HFF-Myc (cell line): ENCODE measurements at regions not wholly inside any gene's neighbourhood (a gene's known extent, or its start where the extent isn't known, plus 50 kb on each side); places are given as distances from the start of the nearest gene placed in this dataset.

Source experiments
- DNase-seq: peaks from one replicate; pipeline ENCODE4 v3.0.0-alpha.2; 2011; ENCODE audit warnings: low read depth; ENCODE audit errors: extremely low read depth
- H3K4me3 ChIP-seq: replicated peaks from 2 replicates; pipeline ENCODE4 v1.5.1; 2011; ENCODE audit warnings: low read depth, mild to moderate bottlenecking, control low read depth, low read length
- TF ChIP-seq, protein P1 (sequence below): IDR thresholded peaks from 2 replicates; pipeline ENCODE4 v1.5.1; 2012; ENCODE audit warnings: mild to moderate bottlenecking, low read depth, low read length, control low read depth; ENCODE audit errors: missing control alignments

DNA sequence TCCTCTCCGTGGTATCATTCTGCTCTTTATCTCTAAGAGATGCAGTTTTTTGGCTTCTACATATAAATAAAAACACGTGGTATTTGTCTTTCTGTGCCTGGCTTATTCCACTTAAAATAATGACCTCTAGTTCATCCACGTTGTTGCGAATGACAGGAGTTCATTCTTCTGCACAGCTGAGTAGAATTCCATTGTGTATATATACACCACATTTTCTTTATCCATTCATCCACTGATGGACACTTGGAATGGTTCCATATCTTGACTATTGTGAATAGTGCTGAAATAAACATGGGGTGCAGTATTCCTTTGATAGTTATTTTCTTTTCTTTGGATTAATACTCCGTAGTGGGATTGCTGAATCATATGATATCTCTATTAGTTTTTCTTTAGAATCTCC lies 262.3 kb downstream of the SOX11 start:
- TF ChIP-seq, protein P1, sequence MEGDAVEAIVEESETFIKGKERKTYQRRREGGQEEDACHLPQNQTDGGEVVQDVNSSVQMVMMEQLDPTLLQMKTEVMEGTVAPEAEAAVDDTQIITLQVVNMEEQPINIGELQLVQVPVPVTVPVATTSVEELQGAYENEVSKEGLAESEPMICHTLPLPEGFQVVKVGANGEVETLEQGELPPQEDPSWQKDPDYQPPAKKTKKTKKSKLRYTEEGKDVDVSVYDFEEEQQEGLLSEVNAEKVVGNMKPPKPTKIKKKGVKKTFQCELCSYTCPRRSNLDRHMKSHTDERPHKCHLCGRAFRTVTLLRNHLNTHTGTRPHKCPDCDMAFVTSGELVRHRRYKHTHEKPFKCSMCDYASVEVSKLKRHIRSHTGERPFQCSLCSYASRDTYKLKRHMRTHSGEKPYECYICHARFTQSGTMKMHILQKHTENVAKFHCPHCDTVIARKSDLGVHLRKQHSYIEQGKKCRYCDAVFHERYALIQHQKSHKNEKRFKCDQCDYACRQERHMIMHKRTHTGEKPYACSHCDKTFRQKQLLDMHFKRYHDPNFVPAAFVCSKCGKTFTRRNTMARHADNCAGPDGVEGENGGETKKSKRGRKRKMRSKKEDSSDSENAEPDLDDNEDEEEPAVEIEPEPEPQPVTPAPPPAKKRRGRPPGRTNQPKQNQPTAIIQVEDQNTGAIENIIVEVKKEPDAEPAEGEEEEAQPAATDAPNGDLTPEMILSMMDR: no peak
- no peak for DNase-seq

DNA sequence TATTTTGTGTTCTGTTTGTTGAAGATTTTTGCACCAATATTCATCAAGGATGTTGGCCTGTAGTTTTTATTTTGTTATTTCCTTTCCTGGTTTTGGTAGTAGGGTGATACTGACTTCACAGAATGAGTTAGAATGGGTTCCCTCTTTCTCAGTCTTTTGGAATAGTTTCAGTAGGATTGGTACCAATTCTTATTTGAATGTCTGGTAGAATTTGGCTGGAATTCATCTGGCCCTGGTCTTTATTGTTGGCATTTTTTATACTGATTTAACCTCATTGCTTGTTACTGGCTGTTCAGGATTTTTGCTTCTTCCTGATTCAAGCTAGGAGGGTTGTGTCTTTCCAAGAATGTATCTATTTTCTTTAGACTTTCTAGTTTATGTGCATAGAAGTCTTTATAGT lies 263.7 kb downstream of the SOX11 start:
- no peak overlapping the region for H3K4me3 ChIP-seq
- DNase-seq: no peak
- TF ChIP-seq, protein P1: no peak

More for the DNA sequence above, 262.3 kb downstream of the SOX11 start:
- H3K4me3 ChIP-seq: no peak overlapping the region

DNA sequence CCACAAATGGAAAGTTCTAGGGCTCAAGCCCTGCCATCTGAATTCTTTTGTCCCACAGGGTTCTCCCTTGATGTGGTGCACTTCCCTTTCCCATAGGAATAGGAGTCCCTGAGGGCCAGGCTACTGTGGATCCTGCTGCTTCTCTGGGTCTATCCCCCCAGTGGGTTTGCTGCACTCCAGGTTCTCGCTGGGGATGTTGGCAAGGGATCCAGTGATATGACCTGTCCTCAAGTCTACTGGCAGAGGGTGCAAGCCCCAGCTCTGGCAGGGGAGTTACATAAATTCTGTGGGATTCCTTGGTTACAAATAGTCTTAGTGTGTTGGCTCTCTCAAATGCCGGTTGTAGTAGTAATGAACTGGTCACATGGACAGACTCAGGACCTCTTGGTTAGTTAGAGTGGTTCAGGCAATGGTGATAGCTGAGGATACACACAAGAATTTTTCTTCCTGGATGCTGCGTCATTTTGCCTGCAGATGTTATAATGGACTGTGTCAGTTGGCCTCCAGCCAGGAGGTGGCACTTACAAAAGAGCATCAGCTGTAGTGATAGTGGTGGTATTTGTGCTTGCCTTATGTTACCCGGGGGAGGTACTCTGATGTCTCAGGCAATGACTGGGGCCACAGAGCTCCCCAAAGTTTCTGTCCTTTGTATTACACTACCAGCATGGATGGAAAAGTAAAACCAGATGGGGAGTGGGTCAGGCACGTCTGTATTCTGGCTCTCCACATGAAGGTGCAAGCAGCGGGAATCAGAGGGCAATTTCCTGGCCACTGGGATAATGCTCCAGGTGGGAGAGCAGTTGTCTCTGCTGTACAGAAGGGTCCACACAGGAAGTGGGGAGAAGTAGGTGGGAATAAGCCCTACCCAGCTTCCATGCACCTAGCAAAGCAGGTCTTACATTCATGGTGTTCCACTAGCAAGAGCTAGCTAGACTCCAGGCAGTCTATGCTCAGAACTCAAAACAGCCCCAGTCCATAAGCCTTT lies 267.9 kb downstream of the SOX11 start:
- no peak for DNase-seq
- H3K4me3 ChIP-seq: no peak overlapping the region
- TF ChIP-seq, protein P1: no peak

DNA sequence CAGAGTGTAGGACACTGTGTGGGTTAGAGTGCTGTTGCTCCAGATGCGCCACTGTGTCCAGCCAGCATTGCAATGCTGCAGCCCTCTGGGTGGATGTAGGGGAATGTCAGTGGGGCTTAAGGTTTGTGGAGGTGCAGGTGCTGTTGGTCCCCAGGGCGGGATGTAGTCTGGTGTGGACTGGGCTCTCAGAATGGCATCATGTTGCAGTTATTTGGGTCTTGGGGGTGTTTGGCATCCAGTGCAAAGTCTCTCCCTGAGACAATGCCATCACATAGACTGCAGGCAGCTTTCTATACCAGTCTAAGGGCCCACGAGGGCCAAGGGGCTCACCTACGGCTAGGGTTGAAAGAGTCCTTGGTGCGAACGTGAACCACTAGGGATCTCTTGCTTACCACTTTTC lies 275.3 kb downstream of the SOX11 start:
- H3K4me3 ChIP-seq: no peak overlapping the region
- TF ChIP-seq, protein P1: no peak

DNA sequence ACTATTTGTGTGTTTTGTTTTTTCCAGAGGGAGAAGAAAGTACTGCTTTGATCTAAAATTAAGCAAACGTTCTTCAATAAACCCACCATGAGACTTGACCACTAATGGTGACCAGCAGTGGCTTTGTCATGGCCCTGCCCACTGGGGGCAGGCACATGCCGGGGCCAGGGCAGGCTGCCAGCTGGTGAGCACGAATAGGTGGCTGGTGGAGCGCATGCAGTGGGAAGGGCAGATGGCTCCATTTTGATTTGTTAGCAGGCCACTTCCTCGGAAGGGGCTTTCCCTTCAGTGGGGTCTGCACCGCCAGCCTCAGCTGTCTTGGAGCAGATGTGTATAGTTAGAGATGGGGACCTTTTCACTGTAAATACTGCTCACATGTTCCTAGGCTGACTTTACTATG lies 277.1 kb downstream of the SOX11 start:
- TF ChIP-seq, protein P1: no peak
- no peak overlapping the region for H3K4me3 ChIP-seq
- DNase-seq: no peak

More for the DNA sequence above, 275.3 kb downstream of the SOX11 start:
- no peak for DNase-seq

DNA sequence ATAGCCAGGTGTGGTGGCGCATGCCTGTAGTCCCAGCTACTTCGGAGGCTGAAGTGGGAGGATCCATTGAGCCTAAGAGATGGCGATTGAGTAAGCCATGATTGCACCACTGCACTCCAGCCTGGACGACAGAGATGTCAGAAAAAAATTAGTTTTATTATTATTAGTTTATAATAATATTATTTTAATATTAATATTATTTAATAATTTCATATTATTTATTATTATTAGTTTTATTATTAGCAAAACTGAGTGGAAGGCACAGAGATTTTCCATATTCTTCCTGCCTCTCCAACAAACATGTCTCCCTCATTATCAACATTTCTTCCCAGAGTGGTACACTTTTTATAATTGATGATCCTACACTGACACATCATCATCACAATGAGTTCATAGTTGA lies 278.2 kb downstream of the SOX11 start:
- TF ChIP-seq, protein P1: no peak
- no peak overlapping the region for H3K4me3 ChIP-seq
- DNase-seq: no peak
